ENCODE measurements at regions not wholly inside any gene's neighbourhood (a gene's known extent, or its start where the extent isn't known, plus 50 kb on each side); places are given as distances from the start of the nearest gene placed in this dataset.
A peak's percentile ranks its signal among the peaks of the same experiment; 100 is the strongest.

GRCh38 chr10:109274681-109275080, 648.6 kb downstream of the XPNPEP1 start:
- H2BK15ac ChIP-seq (ENCODE audit: low read depth, low read length) = no peak overlapping the region
- no peak overlapping the region for H2BK120ac ChIP-seq (ENCODE audit: low read depth, low read length, poor library complexity, severe bottlenecking)
- no peak overlapping the region for H4K91ac ChIP-seq (ENCODE audit: insufficient read length, low read depth, low read length)
- no peak overlapping the region for H2AFZ ChIP-seq (ENCODE audit: low read length)
- H3K14ac ChIP-seq (ENCODE audit: insufficient read depth, low read length) = no peak overlapping the region
- H3K4me1 Mint-ChIP-seq = peaks cover 15 to 18% of the 10 kb centered on the region in 2 experiments
- no peaks in the 10 kb centered on the region for H4K20me1 ChIP-seq (ENCODE audit: control insufficient read depth, insufficient read depth, insufficient read length)
- H3K23ac ChIP-seq (ENCODE audit: insufficient read length, low read depth, low read length) = no peak overlapping the region
- WGBS (ENCODE audit: extremely low coverage, insufficient read length, low lambda C conversion rate) = no CpG with 5 or more reads among the region's 2 CpGs
- H3K27ac ChIP-seq (ENCODE audit: insufficient read length, low read depth, low read length) = no peak overlapping the region
- H3K4me1 ChIP-seq (ENCODE audit: insufficient read depth, low read length) = no peaks in the 10 kb centered on the region; the same call in 1 of the 2 replicates
- no peaks in the 10 kb centered on the region for H3K27me3 Mint-ChIP-seq (ENCODE audit: low read depth)
- H3K9me3 Mint-ChIP-seq = no peaks in the 10 kb centered on the region
- peak overlapping the region in 1 of 3 experiments; percentile 7; a peak in 2 of 7 replicates for H3K27ac Mint-ChIP-seq
- H2BK12ac ChIP-seq (ENCODE audit: insufficient read length, low read depth, low read length) = no peak overlapping the region
- H3K79me1 ChIP-seq (ENCODE audit: insufficient read depth, low read depth, low read length, poor library complexity, severe bottlenecking) = no peaks in the 10 kb centered on the region
- H3K56ac ChIP-seq (ENCODE audit: insufficient read length, low read depth, low read length) = no peak overlapping the region
- no peak overlapping the region for H3K4ac ChIP-seq (ENCODE audit: low read depth, low read length)
- no peak overlapping the region for H3T11ph ChIP-seq (ENCODE audit: low read length)
- no peak overlapping the region for H2BK20ac ChIP-seq (ENCODE audit: low read depth, low read length, poor library complexity, severe bottlenecking)
- H3K79me2 ChIP-seq (ENCODE audit: insufficient read depth, low read length) = no peaks in the 10 kb centered on the region
- TF ChIP-seq CTCF (conservative IDR thresholded peaks at IDR 0.05) = no peak
- H2AK5ac ChIP-seq (ENCODE audit: insufficient read length, low read length) = no peak overlapping the region
- H3K4me2 ChIP-seq (ENCODE audit: insufficient read depth, insufficient read length, low read length) = no peak overlapping the region
- no peaks in the 10 kb centered on the region for H3K9me3 ChIP-seq (ENCODE audit: control insufficient read depth, low read depth, low read length)
- no peaks in the 10 kb centered on the region for H3K27me3 ChIP-seq (ENCODE audit: insufficient read depth, low read length)
- no peaks in the 10 kb centered on the region for H3K36me3 Mint-ChIP-seq (ENCODE audit: insufficient read depth in 1 of 3, low read depth in 3 of 3)
- H3K23me2 ChIP-seq (ENCODE audit: insufficient read length, low read depth, low read length, poor library complexity, severe bottlenecking) = no peaks in the 10 kb centered on the region
- DNase-seq = no peak
- no peak overlapping the region for H4K5ac ChIP-seq (ENCODE audit: insufficient read length, low read depth, low read length)
- no peak overlapping the region for H3K9ac ChIP-seq (ENCODE audit: extremely low read depth, insufficient read length, low read length)
- H3K4me3 Mint-ChIP-seq = no peak overlapping the region
- no peak overlapping the region for H3K18ac ChIP-seq (ENCODE audit: insufficient read length, low read depth, low read length)
- no peak overlapping the region for H4K8ac ChIP-seq (replicated peaks; ENCODE audit: insufficient read length, low read depth, low read length)
- no peak overlapping the region for H2BK5ac ChIP-seq (ENCODE audit: insufficient read length, low read length)

Data from H9 (cell line).